Adrenal gland (tissue), 9 donors: ENCODE measurements at regions not wholly inside any gene's neighbourhood (a gene's known extent, or its start where the extent isn't known, plus 50 kb on each side); places are given as distances from the start of the nearest gene placed in this dataset.

ENCODE experiments used
- DNase-seq, 7 donors: peaks; one replicate each; pipeline ENCODE4 v3.0.0-alpha.2; 2019 to 2020
- H3K27ac ChIP-seq, 5 donors: fragments of 200-600 bp; sonication (generic) in 4 of 5; 1 replicate in 3 of 5; 2 replicates in 2 of 5; pipeline versions ENCODE4 v1.5.1 to v1.8.0; 2016 to 2020; ENCODE audit warnings: mild to moderate bottlenecking in 1 of 5
- H3K27me3 ChIP-seq: fragments of 200-600 bp; 2 replicates; pipeline ENCODE4 v1.8.0; 2021
- H3K36me3 ChIP-seq, 2 donors: fragments of 200-600 bp; replicated peaks in 1 of 2; 1 replicate in 1 of 2; 2 replicates in 1 of 2; pipeline versions ENCODE4 v1.5.1 to v1.8.0; 2018 to 2022
- H3K4me1 ChIP-seq, 2 donors: fragments of 200-600 bp; replicated peaks in 1 of 2; 1 replicate in 1 of 2; 2 replicates in 1 of 2; pipeline versions ENCODE4 v1.5.1 to v1.8.0; 2018 to 2021
- H3K4me3 ChIP-seq, 4 donors: fragments of 200-600 bp; sonication (generic) in 3 of 4; one replicate each; pipeline ENCODE4 v1.5.1; 2016 to 2018
- H3K9me3 ChIP-seq, 3 donors: fragments of 200-600 bp; sonication (generic) in 1 of 3; replicated peaks in 1 of 3; 1 replicate in 2 of 3; 2 replicates in 1 of 3; pipeline versions ENCODE4 v1.5.1 to v1.8.0; 2016 to 2021
- POLR2A ChIP-seq, 2 donors: fragments of 450-650 bp; IDR thresholded peaks; one replicate each; pipeline ENCODE4 v1.6.1; 2017; ENCODE audit warnings: antibody characterized with exemption in 2 of 2, mild to moderate bottlenecking in 2 of 2, moderate library complexity in 1 of 2
- WGBS, 4 donors: extraction: QIAGEN DNeasy Blood & Tissue Kit in 2 of 4; methylation state at CpG; one replicate each; pipeline versions ENCODE4 v1.1.5 to v1.1.7; 2013 to 2017; 5-methylcytosine and 5-hydroxymethylcytosine counted together
- intact Hi-C, 2 donors: fragments of 100-400 bp; cut with DNase I; formaldehyde crosslinking; loops; one replicate each; pipeline versions ENCODE4 v1.14.1 to v1.15.0; 2022 to 2023
- TF ChIP-seq, protein P1 (sequence below), 6 experiments: fragments of 450-650 bp in 4 of 6; fragments of 200-600 bp in 2 of 6; sonication (generic) in 1 of 6; IDR thresholded peaks; 1 replicate in 5 of 6; 2 replicates in 1 of 6; pipeline versions ENCODE4 v1.5.1 to v1.8.0; 2016 to 2021; ENCODE audit warnings: antibody characterized with exemption in 6 of 6, mild to moderate bottlenecking in 2 of 6, moderate library complexity in 1 of 6
- donor health status: healthy with polysubstance abuse.
- donor health status: Bipolar disorder and iron deficiency.
- donor health status: DM: yes; HTN: yes; CAD: no.
- donor health status: DM: no; HTN: no; CAD: no.
- donor health status: DM: no; HTN: no; CAD: no.

DNA sequence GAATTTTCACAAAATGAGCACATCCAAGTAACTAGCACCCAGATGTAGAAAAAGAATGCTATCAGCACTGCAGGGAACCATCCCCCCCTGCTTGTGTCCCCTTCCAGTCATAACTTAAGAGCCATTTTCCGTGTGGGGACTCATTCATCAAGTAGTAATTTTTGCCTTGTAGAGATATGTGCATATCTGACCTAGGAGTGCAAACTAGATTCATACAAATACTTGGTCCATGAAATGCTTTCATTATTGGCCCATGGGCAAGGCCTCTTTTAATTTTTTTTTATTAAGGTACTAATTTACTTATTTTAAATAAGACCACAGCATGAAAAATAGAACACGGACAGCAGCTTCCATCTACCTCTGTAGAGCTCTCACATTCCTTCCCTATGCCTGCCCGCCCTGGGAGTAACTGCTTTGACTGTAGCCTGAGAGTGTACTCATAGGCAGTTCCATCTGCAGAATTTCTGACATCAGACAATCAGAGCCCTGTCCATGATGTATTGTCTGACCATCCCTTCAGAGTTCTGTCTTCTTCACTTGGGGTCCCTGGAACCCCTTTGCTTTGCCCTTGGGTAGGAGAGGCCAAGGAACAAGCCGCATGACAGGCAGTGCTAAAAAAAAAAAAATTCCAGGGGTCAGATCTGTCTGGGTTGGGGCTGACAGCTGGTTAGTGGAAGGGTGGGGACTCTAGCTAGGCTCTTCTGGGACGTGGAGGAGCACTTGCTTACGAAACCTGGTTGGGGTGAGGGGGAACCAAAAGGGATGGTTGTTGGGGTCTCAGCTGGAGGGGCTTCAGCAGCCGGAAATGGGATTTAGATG lies 131.7 kb downstream of the C12orf75 start:
- H3K4me3 ChIP-seq, result no peak overlapping the region
- no peaks in the 10 kb centered on the region for H3K27me3 ChIP-seq
- no peak overlapping the region for H3K27ac ChIP-seq
- intact Hi-C loops, result no loop called here
- H3K4me1 ChIP-seq, result no peaks in the 10 kb centered on the region
- no peaks in the 10 kb centered on the region for H3K9me3 ChIP-seq
- H3K36me3 ChIP-seq, result no peaks in the 10 kb centered on the region
- WGBS, 4 donors, result 73 to 80% (median 77%) methylated on average over 7 of the region's 7 CpGs
- TF ChIP-seq, protein P1, sequence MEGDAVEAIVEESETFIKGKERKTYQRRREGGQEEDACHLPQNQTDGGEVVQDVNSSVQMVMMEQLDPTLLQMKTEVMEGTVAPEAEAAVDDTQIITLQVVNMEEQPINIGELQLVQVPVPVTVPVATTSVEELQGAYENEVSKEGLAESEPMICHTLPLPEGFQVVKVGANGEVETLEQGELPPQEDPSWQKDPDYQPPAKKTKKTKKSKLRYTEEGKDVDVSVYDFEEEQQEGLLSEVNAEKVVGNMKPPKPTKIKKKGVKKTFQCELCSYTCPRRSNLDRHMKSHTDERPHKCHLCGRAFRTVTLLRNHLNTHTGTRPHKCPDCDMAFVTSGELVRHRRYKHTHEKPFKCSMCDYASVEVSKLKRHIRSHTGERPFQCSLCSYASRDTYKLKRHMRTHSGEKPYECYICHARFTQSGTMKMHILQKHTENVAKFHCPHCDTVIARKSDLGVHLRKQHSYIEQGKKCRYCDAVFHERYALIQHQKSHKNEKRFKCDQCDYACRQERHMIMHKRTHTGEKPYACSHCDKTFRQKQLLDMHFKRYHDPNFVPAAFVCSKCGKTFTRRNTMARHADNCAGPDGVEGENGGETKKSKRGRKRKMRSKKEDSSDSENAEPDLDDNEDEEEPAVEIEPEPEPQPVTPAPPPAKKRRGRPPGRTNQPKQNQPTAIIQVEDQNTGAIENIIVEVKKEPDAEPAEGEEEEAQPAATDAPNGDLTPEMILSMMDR (IDR thresholded peaks at IDR 0.05), result no peak
- TF ChIP-seq POLR2A (IDR thresholded peaks at IDR 0.05), result no peak
- DNase-seq, result no peak

DNA sequence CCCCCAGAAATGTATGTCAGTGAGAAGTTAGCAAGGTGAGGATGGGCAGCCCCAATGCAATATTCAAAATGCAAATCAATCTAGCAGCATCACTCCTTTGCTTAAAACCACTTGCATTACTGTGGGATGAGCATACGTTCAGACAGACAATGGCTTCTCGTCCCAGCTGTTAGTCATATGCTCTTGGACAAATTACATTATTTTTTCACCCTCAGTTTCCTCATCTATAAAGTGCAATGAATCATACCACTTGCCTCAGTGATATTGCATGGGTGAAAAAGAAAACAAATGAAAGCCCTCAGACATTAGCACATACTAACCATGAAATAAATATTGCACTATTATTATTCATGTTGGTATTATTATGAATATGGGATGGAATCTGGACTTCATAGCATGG lies 132.3 kb downstream of the C12orf75 start:
- Histone ChIP-seq H3K27ac (no peak overlapping the region), H3K27me3 (no peaks in the 10 kb centered on the region), H3K36me3 (no peaks in the 10 kb centered on the region), H3K4me3 (no peak overlapping the region), H3K9me3 (no peaks in the 10 kb centered on the region), H3K4me1 (no peaks in the 10 kb centered on the region)
- intact Hi-C loops, result no loop called here
- no peak for TF ChIP-seq POLR2A (IDR thresholded peaks at IDR 0.05)
- TF ChIP-seq, protein P1 (IDR thresholded peaks at IDR 0.05), result no peak
- 62 to 91% (median 85%) methylated on average over 2 of the region's 2 CpGs for WGBS, 4 donors
- DNase-seq, result no peak

DNA sequence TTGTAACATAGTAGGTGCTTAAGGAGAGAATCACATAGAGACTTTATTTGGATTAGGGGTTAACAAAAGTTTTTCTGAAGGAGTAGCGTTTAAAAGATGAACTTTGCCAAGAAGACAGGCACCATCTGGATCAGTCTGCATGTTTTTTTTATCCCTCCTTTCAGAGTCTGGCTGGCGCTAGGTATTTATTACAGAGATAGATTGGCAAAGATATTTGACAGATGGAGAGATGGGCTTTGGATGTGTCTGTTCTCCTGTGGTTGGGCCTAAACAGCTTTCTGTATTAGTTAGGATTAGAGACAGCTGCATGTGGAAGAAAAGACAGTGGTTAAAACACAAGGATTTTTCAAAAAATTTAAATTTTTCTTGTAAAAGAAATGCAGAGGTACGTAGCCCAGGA lies 133.9 kb downstream of the C12orf75 start:
- Histone ChIP-seq H3K27ac (no peak overlapping the region), H3K4me3 (no peak overlapping the region), H3K9me3 (no peaks in the 10 kb centered on the region), H3K4me1 (no peaks in the 10 kb centered on the region), H3K27me3 (no peaks in the 10 kb centered on the region), H3K36me3 (no peaks in the 10 kb centered on the region)
- TF ChIP-seq, protein P1 (IDR thresholded peaks at IDR 0.05), result no peak
- no peak for TF ChIP-seq POLR2A (IDR thresholded peaks at IDR 0.05)
- intact Hi-C loops, result no loop called here
- DNase-seq, result no peak
- whole genome bisulfite sequencing, 4 donors, result 53 to 71% (median 55%) methylated on average over 3 of the region's 3 CpGs

DNA sequence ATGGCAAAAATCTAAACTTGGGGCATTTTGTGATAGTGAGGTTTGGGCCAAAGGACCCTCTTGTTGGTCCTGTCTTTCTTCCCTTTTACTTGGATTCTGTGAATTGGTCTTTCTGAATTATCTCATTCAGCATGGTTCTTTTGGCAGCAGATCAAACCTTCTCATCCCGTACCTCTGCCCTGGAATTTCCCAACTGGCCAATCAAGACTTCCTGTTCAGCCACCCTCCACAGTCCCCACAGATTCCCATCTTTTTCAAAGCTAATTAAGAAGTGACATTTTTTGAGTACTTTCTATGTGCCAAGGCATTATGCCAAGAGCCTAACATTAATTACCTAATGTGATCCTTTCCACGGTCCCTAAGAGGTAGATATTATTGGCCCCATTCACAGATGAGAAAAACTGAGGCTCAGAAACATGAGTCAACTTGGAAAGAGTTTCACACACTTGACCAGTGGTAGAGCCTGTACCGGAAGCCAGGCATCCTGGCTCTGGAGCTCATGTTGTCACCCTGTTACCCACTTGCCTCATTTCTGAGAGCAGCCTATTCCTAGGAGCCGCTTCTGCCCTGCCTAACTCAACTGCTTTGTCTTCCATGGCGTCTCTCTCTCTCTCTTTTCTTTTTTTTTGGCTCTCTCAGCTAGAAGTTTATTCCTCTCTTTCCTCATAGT lies 135.9 kb downstream of the C12orf75 start:
- Histone ChIP-seq H3K4me3 (no peak overlapping the region), H3K36me3 (no peaks in the 10 kb centered on the region), H3K27ac (peak overlapping the region in 1 of 5 donors; percentile 17), H3K4me1 (no peaks in the 10 kb centered on the region), H3K27me3 (no peaks in the 10 kb centered on the region), H3K9me3 (no peaks in the 10 kb centered on the region)
- intact Hi-C loops, result no loop called here
- no peak for DNase-seq
- 67 to 72% (median 69%) methylated on average over 5 of the region's 5 CpGs for WGBS, 4 donors
- TF ChIP-seq, protein P1 (IDR thresholded peaks at IDR 0.05), result no peak
- no peak for TF ChIP-seq POLR2A (IDR thresholded peaks at IDR 0.05)
